SK-N-MC (cell line): ENCODE measurements at regions not wholly inside any gene's neighbourhood (a gene's known extent, or its start where the extent isn't known, plus 50 kb on each side); places are given as distances from the start of the nearest gene placed in this dataset.

Experiments
- EZH2 ChIP-seq: fragments of 200-600 bp; sonication (generic); IDR thresholded peaks from one replicate; pipeline ENCODE4 v1.6.1; 2017; ENCODE audit warnings: antibody characterized with exemption
- FOXP2 ChIP-seq: optimal IDR thresholded peaks from 2 replicates; pipeline ENCODE3; 2011; ENCODE audit warnings: mild to moderate bottlenecking, moderate library complexity; ENCODE audit not compliant: insufficient read depth; ENCODE audit errors: extremely low read length, control extremely low read depth
- POLR2AphosphoS5 ChIP-seq: IDR thresholded peaks from 2 replicates; pipeline ENCODE4 v1.6.1; 2012; ENCODE audit warnings: mild to moderate bottlenecking, low read depth, low read length, borderline replicate concordance

GRCh38 chr2:192957425-192957824, 762.7 kb upstream of the TMEFF2 start:
- TF ChIP-seq POLR2AphosphoS5 (no peak), EZH2 (no peak), FOXP2 (no peak)
